ENCODE measurements at regions not wholly inside any gene's neighbourhood (a gene's known extent, or its start where the extent isn't known, plus 50 kb on each side); places are given as distances from the start of the nearest gene placed in this dataset.

- no peak for TF ChIP-seq POLR2AphosphoS5 (IDR thresholded peaks at IDR 0.05)
- no peak for TF ChIP-seq CTCF (IDR thresholded peaks at IDR 0.05)
- TF ChIP-seq POLR2A (IDR thresholded peaks at IDR 0.05), result no peak
Measured at GRCh38 chr1:143604887-143605286, 366.9 kb downstream of the FAM72C start.

All from breast epithelium (tissue), 3 donors.